Middle frontal gyrus (tissue), 1 donor: ENCODE measurements at regions not wholly inside any gene's neighbourhood (a gene's known extent, or its start where the extent isn't known, plus 50 kb on each side); places are given as distances from the start of the nearest gene placed in this dataset.
A peak's percentile ranks its signal among the peaks of the same experiment; 100 is the strongest.
"Not testable (repeated sequence)": the region's sequence is repeated elsewhere in the genome, so short reads cannot be mapped to it uniquely, and the experiment has no call there.

Source experiments
- DNase-seq: peaks from one replicate; pipeline ENCODE4 v3.0.0-alpha.2; 2015; ENCODE audit warnings: low spot score; ENCODE audit errors: extremely low spot score

- DNase-seq: no peak
These were observed 488.1 kb upstream of the ARX start for GRCh38 chrX:25503826-25504225.

DNA sequence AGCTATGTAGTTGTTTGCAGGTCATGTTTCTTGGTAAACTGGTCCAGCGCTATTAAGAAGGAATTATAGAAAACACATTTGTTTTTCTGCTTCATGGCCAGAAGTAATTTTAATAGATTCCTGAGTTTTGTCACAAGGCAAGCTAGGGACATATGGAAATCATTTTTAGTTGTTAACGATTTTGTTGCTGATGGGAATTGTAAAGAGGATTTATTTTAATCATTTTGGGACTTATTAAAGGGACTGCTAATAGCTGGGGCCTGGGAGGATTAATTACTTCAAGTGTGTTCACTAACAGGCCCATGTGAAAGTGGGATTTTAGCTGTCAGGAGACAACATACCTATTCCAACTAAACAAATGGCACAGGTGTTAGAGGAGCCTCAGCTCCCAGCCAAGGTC is 492.0 kb upstream of the ARX start:
- no peak for DNase-seq

DNA sequence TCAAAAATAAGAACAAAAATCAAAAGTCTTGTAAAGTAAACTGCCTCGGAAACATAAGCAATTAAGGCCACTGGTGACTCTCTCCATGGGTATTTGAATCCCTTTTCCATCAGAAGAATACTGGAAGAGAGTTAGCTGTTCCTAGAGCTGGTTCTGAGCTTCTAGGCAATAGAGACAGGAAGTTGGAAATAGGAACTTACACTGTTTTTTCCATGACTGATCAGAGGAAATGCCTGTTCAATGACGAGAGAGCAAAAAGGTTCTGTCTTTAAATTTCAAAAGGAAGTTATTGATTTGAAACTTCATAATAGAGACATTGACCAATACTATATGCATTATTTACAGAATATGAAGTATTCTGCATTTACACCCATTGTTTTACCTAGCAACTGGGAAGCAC is 503.5 kb upstream of the ARX start:
- DNase-seq: no peak

- not testable (repeated sequence) for DNase-seq
These were observed 506.8 kb upstream of the ARX start for GRCh38 chrX:25522443-25523010.

DNA sequence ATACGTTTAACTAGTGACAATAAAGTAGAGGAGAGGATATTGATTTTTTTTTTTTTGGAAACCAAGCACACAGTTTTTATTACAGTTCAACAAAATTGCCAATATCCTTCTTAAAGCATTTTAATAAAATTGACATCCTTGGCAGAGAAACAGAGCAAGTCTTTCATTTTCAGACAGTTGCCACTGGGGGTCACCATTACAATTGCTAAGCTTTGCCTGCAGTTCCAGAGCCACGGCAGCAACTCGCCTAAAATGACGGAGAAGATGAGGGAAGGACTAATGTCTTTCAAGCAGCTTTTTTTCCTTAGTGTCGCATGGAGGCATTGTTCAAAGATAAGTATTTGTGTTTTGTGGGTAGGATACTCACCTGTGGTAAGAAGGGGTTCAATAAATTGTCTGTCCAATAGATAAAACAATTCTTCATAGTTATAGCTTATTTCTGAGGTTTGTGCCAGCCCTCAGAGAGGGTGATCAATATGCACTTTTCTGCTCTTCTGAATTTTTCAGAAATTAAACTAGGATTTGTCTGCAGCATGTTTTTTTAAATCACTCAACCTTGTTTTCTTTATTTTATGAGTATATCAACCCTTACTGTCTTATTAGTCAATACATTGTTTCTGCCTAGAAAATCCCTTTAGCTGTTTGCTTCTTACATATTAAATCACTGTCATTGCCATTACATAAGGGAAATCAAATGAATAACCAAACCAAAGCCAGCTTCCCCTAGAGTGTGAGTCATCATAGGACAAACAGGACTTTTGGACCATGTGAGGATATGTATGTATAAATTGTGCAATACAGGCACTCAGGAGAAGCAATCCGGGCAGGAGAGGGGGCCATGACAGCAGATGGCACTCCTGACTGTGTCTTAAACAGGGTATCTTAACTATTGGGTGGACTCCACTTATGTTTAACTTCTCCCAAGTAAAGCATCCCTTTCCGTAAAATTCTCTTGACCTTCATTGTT is 508.1 kb upstream of the ARX start:
- DNase-seq: peak; percentile 5

DNA sequence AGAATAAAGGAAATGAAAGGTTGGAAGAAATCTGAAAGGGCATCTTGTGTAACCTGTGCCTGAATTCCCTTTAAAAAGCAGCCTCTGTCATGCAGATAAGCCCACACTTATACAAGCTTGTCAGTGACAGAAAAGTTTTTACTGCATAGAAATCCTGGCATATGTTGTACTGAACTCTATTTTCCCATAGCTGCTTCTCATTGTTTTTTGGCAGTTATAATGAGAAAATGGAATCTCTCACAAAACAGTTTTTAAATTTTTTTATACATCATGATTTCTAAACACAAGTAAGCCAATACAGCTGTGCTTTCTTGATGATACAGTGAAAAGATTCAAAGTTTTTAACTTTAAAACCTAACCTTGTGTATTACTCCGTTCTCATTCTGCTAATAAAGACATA is 511.4 kb upstream of the ARX start:
- DNase-seq: no peak

DNA sequence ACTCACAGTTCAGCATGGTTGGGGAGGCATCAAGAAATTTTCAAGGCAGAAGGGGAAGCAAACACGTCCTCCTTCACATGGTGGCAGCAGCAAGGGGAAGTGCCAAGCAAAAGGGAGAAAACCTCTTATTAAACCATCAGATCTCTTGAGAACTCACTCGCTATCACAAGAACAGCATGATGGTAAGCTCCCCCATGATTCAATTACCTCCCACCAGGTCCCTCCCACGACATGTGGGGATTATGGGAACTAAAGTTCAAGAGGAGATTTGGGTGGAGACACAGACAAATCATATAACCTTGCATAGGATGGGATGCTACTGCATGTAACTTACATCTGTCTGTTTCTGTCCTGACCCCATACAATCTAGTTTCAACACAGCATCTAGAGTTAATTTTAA is 511.8 kb upstream of the ARX start:
- DNase-seq: no peak

DNA sequence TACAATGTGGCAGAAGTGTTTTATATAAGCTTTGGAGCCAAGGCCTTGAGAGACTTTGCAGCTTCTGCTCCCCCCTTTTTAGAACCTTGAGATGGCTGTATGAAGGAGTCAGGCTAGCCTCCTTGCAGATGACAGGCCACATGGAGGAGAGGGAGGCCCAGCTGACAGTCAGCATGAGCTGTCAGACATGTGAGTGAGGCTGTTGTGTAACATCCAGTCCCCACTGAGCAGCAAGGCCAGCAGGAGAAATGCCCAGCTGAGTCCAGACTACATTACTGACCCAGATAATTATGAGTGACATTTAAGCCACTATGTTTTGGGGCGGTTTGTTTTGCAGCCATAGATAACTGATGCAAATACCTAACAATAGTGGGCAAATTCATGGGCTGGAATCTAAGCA is 515.3 kb upstream of the ARX start:
- no peak for DNase-seq

- DNase-seq: no peak
These were observed 518.3 kb upstream of the ARX start for GRCh38 chrX:25534091-25534490.

- no peak for DNase-seq
These were observed 520.7 kb upstream of the ARX start for GRCh38 chrX:25536307-25536970.

- no peak for DNase-seq
These were observed 521.9 kb upstream of the ARX start for GRCh38 chrX:25537699-25538098.

- no peak for DNase-seq
These were observed 528.9 kb upstream of the ARX start for GRCh38 chrX:25544641-25545040.

- DNase-seq: no peak
These were observed 533.0 kb upstream of the ARX start for GRCh38 chrX:25548811-25549210.

DNA sequence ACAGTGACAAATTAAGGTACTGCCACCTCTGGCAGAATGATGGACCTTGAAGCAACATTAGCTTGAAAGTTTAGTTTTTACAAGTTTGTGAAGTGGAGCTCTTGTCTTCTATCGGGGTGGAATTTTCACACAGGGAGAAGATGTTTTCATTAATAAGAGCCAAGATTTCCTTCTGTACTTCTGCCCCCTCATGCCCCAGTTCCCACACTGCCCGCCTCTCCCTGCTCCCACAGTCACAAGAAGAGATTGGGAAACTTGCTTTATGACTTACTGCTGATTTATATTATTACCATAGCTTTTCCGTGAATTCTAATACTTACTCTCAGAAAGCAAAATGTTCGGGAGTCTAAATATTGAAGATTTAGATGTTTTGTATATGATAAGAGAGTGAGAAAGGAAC is 539.8 kb upstream of the ARX start:
- no peak for DNase-seq

DNA sequence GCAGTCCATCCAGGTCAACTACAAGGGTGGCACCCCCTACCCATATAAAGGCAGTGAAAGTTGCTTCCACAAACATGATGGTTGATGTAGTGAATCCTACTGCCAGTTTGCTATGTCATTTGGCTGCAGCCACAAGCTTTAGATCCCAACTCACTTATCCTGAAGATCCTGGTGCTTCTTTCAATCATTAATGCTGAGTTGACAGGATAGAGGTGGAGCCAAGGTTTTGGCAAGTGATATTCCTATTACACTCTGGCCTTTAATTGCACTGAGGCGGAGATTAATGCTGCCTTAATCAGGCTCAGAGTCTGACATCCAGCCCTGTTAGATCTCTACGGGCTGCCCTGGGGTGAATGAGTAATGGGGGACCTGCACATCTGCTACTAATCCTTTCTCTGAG is 542.4 kb upstream of the ARX start:
- no peak for DNase-seq

DNA sequence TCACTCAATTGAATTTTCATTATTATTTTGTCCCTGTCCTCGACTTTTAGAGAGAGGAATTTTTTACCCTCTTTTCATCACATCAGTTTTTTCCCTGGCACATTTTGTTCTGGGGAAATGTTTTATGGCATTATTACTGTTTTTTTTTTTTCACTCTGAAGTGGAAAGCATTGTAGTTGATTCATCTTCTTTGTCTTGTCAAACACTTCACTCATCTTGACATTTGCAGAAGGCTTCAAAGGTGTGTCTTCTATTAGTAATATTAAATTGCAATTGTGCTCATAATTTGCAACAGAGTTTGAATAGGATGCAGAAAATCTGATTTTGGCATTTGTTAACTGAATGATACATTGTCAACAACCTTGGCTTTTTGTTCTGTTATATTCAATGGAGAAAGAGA is 545.4 kb upstream of the ARX start:
- no peak for DNase-seq

- DNase-seq: no peak
These were observed 557.9 kb upstream of the ARX start for GRCh38 chrX:25573631-25574030.

DNA sequence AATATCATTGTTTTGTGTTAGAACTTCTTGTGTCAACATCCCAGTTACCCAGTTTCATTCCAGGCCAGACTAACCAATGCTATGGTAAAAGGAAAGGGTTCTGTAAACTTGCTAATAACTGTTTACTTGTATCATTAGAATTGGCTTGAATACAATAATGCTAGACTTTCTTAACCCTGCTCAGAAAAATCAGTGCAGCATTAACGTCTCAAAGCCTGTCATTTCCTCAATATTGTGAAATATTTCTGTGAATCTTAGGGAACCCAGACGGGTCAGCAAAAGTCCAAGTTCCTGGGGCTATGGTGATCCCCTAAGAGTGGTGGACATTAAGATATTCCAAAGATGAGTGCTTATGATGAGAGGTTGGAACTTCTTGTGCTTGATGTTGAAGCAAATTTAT is 541.2 kb upstream of the MAGEB18 start:
- DNase-seq: no peak

- DNase-seq: no peak
These were observed 540.6 kb upstream of the MAGEB18 start for GRCh38 chrX:25597551-25597950.

- DNase-seq: no peak
These were observed 539.1 kb upstream of the MAGEB18 start for GRCh38 chrX:25599061-25599460.

GRCh38 chrX:25600776-25601175 is 537.4 kb upstream of the MAGEB18 start:
- no peak for DNase-seq

- no peak for DNase-seq
These were observed 536.8 kb upstream of the MAGEB18 start for GRCh38 chrX:25601323-25601722.
